Ovary (tissue), 3 donors: ENCODE measurements at regions not wholly inside any gene's neighbourhood (a gene's known extent, or its start where the extent isn't known, plus 50 kb on each side); places are given as distances from the start of the nearest gene placed in this dataset.

ENCODE experiments used
- EP300 ChIP-seq: sonication (generic); formaldehyde crosslinking; IDR thresholded peaks from one replicate; pipeline ENCODE4 v1.6.1; 2017; ENCODE audit warnings: antibody characterized with exemption
- POLR2A ChIP-seq: fragments of 450-650 bp; IDR thresholded peaks from one replicate; pipeline ENCODE4 v1.6.1; 2017; ENCODE audit warnings: antibody characterized with exemption, mild to moderate bottlenecking, moderate library complexity
- TF ChIP-seq, protein P1 (sequence below), 3 donors: fragments of 450-650 bp in 2 of 3; fragments of 200-600 bp in 1 of 3; IDR thresholded peaks; one replicate each; pipeline versions ENCODE4 v1.5.1 to v1.8.0; 2016 to 2022; ENCODE audit warnings: antibody characterized with exemption in 3 of 3, mild to moderate bottlenecking in 1 of 3
- donor health status: DM: no; HTN: no; CAD: no.

DNA sequence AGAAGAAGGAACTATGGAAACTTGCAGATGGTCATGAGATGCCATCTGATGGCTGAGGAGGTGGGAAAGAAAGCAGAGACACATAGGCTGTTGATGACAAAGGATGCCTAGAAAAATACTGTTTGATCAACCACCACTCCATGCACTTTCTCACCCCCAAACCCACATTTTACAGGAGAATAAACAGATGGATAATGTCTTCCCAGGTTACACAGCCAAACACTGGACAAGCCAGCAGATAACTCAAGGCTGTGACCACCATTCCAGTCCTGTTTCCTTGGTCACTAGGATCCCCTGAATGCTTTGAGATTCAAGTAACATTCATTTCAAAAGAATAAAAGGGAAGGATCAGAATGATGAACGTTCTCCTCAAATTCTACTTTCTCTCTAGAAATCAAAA, 733.0 kb upstream of the SOX11 start:
- TF ChIP-seq, protein P1, sequence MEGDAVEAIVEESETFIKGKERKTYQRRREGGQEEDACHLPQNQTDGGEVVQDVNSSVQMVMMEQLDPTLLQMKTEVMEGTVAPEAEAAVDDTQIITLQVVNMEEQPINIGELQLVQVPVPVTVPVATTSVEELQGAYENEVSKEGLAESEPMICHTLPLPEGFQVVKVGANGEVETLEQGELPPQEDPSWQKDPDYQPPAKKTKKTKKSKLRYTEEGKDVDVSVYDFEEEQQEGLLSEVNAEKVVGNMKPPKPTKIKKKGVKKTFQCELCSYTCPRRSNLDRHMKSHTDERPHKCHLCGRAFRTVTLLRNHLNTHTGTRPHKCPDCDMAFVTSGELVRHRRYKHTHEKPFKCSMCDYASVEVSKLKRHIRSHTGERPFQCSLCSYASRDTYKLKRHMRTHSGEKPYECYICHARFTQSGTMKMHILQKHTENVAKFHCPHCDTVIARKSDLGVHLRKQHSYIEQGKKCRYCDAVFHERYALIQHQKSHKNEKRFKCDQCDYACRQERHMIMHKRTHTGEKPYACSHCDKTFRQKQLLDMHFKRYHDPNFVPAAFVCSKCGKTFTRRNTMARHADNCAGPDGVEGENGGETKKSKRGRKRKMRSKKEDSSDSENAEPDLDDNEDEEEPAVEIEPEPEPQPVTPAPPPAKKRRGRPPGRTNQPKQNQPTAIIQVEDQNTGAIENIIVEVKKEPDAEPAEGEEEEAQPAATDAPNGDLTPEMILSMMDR (IDR thresholded peaks at IDR 0.05): no peak
- no peak for TF ChIP-seq POLR2A
- no peak for TF ChIP-seq EP300
